GM18505 (cell line): ENCODE measurements at regions not wholly inside any gene's neighbourhood (a gene's known extent, or its start where the extent isn't known, plus 50 kb on each side); places are given as distances from the start of the nearest gene placed in this dataset.
"Not testable (repeated sequence)": the region's sequence is repeated elsewhere in the genome, so short reads cannot be mapped to it uniquely, and the experiment has no call there.

Source experiments
- ATAC-seq: cut with Tn5 transposase; IDR thresholded peaks from one replicate; pipeline ENCODE4 v1.9.1; 2021; ENCODE audit not compliant: unreplicated experiment
- POLR2A ChIP-seq: IDR thresholded peaks from 4 replicates; pipeline ENCODE4 v1.6.1; 2011; ENCODE audit warnings: borderline replicate concordance; ENCODE audit not compliant: insufficient read depth, insufficient read length; ENCODE audit errors: extremely low read depth

GRCh38 chrX:30147996-30148643 lies 67.2 kb upstream of the MAGEB2 start:
- ATAC-seq: no peak
- no peak for TF ChIP-seq POLR2A

GRCh38 chrX:30149206-30149605 lies 66.2 kb upstream of the MAGEB2 start:
- not testable (repeated sequence) for ATAC-seq

- TF ChIP-seq POLR2A: no peak
- no peak for ATAC-seq
Measured at GRCh38 chrX:30150196-30150895, 65.0 kb upstream of the MAGEB2 start.

- TF ChIP-seq POLR2A: no peak
- ATAC-seq: no peak
Measured at GRCh38 chrX:30151964-30152363, 63.4 kb upstream of the MAGEB2 start.

DNA sequence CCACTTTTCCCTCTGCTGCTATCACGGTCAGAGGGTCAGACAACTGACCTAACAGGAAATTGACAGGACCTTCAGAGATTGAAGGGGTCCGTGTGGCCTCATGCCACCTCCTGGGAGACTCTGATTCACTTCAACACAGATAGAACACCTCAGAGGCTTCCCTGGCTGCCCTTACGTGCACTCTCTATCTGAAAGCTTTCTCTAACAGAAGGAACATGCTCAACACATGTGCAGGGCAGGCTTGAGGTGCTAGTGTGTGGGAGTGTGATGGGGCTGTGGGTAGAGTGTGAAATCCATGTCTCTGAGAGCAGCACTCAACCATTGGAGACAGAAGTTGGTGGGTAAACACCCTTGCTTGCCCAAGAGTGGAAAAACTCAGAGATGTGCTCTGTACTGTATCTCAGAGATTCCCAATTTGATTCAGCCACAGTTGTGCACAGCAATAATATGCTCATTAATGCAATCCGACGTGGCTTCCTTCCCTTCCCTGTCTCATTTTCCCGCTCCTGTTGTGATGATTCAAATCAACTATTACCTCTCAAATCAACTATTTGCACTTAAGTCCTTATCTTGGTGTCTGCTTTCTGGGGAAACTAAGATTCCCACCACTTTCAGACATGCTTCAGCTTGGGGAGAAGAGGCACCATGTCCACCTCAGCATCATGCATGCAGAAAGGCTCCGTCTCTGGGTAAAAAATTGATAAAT lies 62.0 kb upstream of the MAGEB2 start:
- no peak for TF ChIP-seq POLR2A
- no peak for ATAC-seq

DNA sequence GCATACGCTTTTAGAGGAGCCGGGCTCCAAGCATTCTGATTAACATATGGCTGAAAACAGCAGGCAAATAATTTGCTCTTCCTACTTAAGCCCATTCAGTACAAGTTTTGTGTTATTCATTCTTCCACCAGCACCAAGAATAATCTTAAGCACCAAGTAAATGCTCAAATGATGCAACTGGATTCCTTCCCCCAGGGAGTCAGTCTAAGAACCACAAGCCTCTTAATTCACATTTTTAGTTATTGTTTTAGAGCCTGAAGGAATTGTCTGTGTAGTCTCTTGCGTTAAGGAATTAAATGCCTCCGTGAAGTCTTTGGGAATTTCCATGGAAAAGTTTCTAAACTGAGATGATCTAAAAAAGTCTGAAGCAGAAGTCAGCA lies 61.5 kb upstream of the MAGEB2 start:
- no peak for TF ChIP-seq POLR2A
- ATAC-seq: no peak

GRCh38 chrX:30156009-30156408 lies 59.4 kb upstream of the MAGEB2 start:
- ATAC-seq: no peak
- no peak for TF ChIP-seq POLR2A

- TF ChIP-seq POLR2A: no peak
- no peak for ATAC-seq
Measured at GRCh38 chrX:30156880-30157560, 58.3 kb upstream of the MAGEB2 start.

DNA sequence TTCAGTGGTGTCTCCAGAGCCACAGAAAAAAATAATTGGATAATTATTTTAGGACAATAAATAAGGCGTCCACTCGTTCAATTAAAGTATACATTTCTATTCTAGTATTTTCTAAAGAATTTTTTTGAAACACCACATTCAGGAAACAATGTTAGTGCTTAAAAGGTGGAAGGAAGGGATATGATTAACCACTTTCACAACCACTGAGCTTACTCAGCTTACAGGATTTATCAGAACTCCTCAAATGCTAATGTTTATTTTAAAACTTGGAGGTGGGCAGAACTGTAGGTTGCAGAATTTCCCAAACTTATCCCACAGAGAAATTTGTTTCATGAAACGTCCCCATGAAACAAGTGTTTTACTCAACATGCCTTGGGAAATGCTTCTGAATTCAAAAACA lies 54.3 kb upstream of the MAGEB2 start:
- no peak for TF ChIP-seq POLR2A
- ATAC-seq: no peak
